Lower lobe of right lung (tissue), 2 donors: ENCODE measurements at regions not wholly inside any gene's neighbourhood (a gene's known extent, or its start where the extent isn't known, plus 50 kb on each side); places are given as distances from the start of the nearest gene placed in this dataset.

Experiments used
- ATAC-seq, 2 donors: fragments of 200-7000 bp; cut with Tn5 transposase; one replicate each; pipeline ENCODE4 v1.9.1; 2020 to 2022; ENCODE audit warnings: mild to moderate bottlenecking in 2 of 2, moderate library complexity in 2 of 2
- DNase-seq: peaks from one replicate; pipeline ENCODE4 v3.0.0-alpha.2; 2020
- H3K27ac ChIP-seq: fragments of 200-600 bp; one replicate; pipeline ENCODE4 v1.8.0; 2022
- H3K27me3 ChIP-seq: fragments of 200-600 bp; one replicate; pipeline ENCODE4 v1.8.0; 2022; ENCODE audit warnings: low read depth
- H3K36me3 ChIP-seq: fragments of 200-600 bp; one replicate; pipeline ENCODE4 v1.8.0; 2022; ENCODE audit warnings: mild to moderate bottlenecking
- H3K4me1 ChIP-seq: fragments of 200-600 bp; one replicate; pipeline ENCODE4 v1.8.0; 2022
- H3K4me3 ChIP-seq: fragments of 200-600 bp; one replicate; pipeline ENCODE4 v1.8.0; 2022; ENCODE audit warnings: mild to moderate bottlenecking
- H3K9me3 ChIP-seq: fragments of 200-600 bp; one replicate; pipeline ENCODE4 v1.8.0; 2022
- CTCF ChIP-seq: fragments of 200-600 bp; IDR thresholded peaks from one replicate; pipeline ENCODE4 v1.8.0; 2022; ENCODE audit warnings: antibody characterized with exemption, mild to moderate bottlenecking
- intact Hi-C: fragments of 100-400 bp; cut with DNase I; formaldehyde crosslinking; loops from one replicate; pipeline ENCODE4 v1.11.0; 2022
- donor health status: DM: no; HTN: yes; CAD: no; lungs with severe emphysema.

GRCh38 chr13:34208336-34208735, 390.4 kb downstream of the RFC3 start:
- Histone ChIP-seq H3K27me3 (no peaks in the 10 kb centered on the region), H3K36me3 (no peaks in the 10 kb centered on the region), H3K27ac (no peak overlapping the region), H3K9me3 (no peaks in the 10 kb centered on the region), H3K4me3 (no peak overlapping the region), H3K4me1 (no peaks in the 10 kb centered on the region)
- no peak for TF ChIP-seq CTCF
- no peak for DNase-seq
- intact Hi-C loops, result no loop called here
- no peak for ATAC-seq

GRCh38 chr13:34210341-34210740, 392.4 kb downstream of the RFC3 start:
- no peak for TF ChIP-seq CTCF
- intact Hi-C loops, result no loop called here

GRCh38 chr13:34214686-34215085, 396.7 kb downstream of the RFC3 start:
- Histone ChIP-seq H3K4me1 (no peaks in the 10 kb centered on the region), H3K27ac (no peak overlapping the region), H3K4me3 (no peak overlapping the region), H3K9me3 (no peaks in the 10 kb centered on the region), H3K27me3 (no peaks in the 10 kb centered on the region), H3K36me3 (no peaks in the 10 kb centered on the region)
- DNase-seq, result no peak
- TF ChIP-seq CTCF, result no peak
- intact Hi-C loops, result no loop called here
- no peak for ATAC-seq

More at GRCh38 chr13:34210341-34210740, 392.4 kb downstream of the RFC3 start:
- Histone ChIP-seq H3K27me3 (no peaks in the 10 kb centered on the region), H3K4me1 (no peaks in the 10 kb centered on the region), H3K27ac (no peak overlapping the region), H3K36me3 (no peaks in the 10 kb centered on the region), H3K9me3 (no peaks in the 10 kb centered on the region), H3K4me3 (no peak overlapping the region)
- no peak for DNase-seq
- ATAC-seq, result no peak

- no peak for TF ChIP-seq CTCF
- H3K4me3 ChIP-seq, result no peak overlapping the region
- no peaks in the 10 kb centered on the region for H3K36me3 ChIP-seq
- H3K9me3 ChIP-seq, result no peaks in the 10 kb centered on the region
- intact Hi-C loops, result no loop called here
- no peak overlapping the region for H3K27ac ChIP-seq
- H3K27me3 ChIP-seq, result no peaks in the 10 kb centered on the region
- DNase-seq (no peak), ATAC-seq (no peak)
- no peaks in the 10 kb centered on the region for H3K4me1 ChIP-seq
These were observed 398.3 kb downstream of the RFC3 start for GRCh38 chr13:34216256-34216655.

GRCh38 chr13:34217343-34218025, 399.5 kb downstream of the RFC3 start:
- ATAC-seq, result no peak
- DNase-seq, result no peak
- intact Hi-C loops, result no loop called here
- Histone ChIP-seq H3K4me3 (no peak overlapping the region), H3K27ac (no peak overlapping the region), H3K9me3 (no peaks in the 10 kb centered on the region), H3K27me3 (no peaks in the 10 kb centered on the region), H3K4me1 (no peaks in the 10 kb centered on the region), H3K36me3 (no peaks in the 10 kb centered on the region)
- TF ChIP-seq CTCF, result no peak
